Suprapubic skin (tissue), 3 donors: ENCODE measurements at regions not wholly inside any gene's neighbourhood (a gene's known extent, or its start where the extent isn't known, plus 50 kb on each side); places are given as distances from the start of the nearest gene placed in this dataset.

ENCODE experiments used
- CTCF ChIP-seq, 2 donors: fragments of 200-600 bp in 1 of 2; fragments of 450-650 bp in 1 of 2; sonication (generic) in 1 of 2; IDR thresholded peaks; one replicate each; pipeline ENCODE4 v1.5.1; 2016 to 2019; ENCODE audit warnings: antibody characterized with exemption in 2 of 2, mild to moderate bottlenecking in 1 of 2, moderate library complexity in 1 of 2
- POLR2A ChIP-seq, 2 donors: fragments of 450-650 bp; IDR thresholded peaks; one replicate each; pipeline ENCODE4 v1.6.1; 2017; ENCODE audit warnings: antibody characterized with exemption in 2 of 2, mild to moderate bottlenecking in 2 of 2, moderate library complexity in 2 of 2

GRCh38 chr17:45575126-45575885 is 84.8 kb upstream of the PLEKHM1 start:
- no peak for TF ChIP-seq POLR2A (IDR thresholded peaks at IDR 0.05)
- no peak for TF ChIP-seq CTCF (IDR thresholded peaks at IDR 0.05)
